ENCODE measurements at regions not wholly inside any gene's neighbourhood (a gene's known extent, or its start where the extent isn't known, plus 50 kb on each side); places are given as distances from the start of the nearest gene placed in this dataset. TPM values are rescaled to one million over a fixed set of nuclear protein-coding genes. Genes with fewer than 3 reads are reported as not detected.

Small RNA genes in the stretch of these regions (microRNA-seq; reads per million reads assigned to microRNA genes)
- 1.0 reads per million, percentile 7 among the genes with 10 or more reads in this experiment for gene MIR3672 (ENCODE audit: borderline microRNAs expressed)

Small RNA genes in the stretch of these regions (small RNA-seq; reads per million reads assigned to genes)
- gene MIR3672 (0.62 reads per million, percentile 35 among the genes with 10 or more reads in this experiment), gene RF00012 (not detected)

All from K562 (cell line).